Endothelial cell of hepatic sinusoid (primary cell): ENCODE measurements at regions not wholly inside any gene's neighbourhood (a gene's known extent, or its start where the extent isn't known, plus 50 kb on each side); places are given as distances from the start of the nearest gene placed in this dataset.

Experiments
- in situ Hi-C: cut with HindIII; loops from 2 replicates; pipeline ENCODE4 v1.10.0; 2017; ENCODE audit warnings: low sequenced_read_pairs

DNA sequence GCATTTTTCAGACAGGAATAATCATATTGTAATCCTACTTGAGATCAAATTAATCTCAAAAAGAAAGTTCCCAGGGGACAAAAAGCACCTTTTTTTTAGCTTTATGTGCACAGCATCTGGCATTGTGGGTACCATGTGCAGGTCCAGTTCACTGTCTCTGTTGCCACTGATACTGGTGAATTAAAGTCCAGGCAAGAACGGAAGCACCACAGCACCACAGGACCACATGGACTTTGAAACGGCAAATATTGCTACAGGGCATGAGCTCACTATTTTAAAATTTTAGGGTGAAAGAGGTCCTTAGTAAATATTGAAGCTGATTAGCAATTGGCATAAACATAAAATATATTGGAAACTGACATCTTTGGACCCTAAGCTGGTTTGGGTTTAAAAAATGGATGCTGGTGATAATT is 709.0 kb downstream of the EPM2A start:
- in situ Hi-C loops, result no loop called here

DNA sequence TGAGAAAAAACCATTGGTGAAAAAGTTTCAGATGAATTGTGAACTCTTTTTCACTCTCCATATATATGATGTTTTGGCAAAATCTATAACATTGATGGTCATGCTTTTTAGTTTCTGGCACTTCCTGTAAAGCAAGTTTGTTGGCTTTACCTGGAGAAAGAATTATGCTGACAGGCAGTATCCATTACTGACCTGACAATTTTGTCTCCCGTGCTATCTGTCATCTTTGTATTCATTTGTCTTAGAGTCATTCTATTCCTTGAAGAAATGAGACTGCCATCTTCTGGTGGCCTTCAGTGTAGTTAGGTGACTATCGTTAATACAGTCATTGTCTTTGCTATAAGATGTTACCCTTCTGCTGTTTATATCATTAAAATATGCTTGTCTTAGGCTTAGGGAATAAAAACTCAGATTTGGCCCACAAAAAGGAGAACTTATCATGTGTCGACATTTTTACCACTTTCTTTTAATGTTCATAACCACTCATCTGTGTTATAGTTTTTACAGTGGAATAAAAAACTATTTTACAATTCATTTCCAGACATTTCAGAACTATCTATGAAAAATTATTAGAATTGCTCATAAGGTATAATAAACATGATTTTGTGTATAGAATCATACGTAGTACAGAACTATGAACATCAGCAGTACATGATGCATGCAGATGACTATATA is 707.0 kb downstream of the EPM2A start:
- in situ Hi-C loops, result no loop called here

DNA sequence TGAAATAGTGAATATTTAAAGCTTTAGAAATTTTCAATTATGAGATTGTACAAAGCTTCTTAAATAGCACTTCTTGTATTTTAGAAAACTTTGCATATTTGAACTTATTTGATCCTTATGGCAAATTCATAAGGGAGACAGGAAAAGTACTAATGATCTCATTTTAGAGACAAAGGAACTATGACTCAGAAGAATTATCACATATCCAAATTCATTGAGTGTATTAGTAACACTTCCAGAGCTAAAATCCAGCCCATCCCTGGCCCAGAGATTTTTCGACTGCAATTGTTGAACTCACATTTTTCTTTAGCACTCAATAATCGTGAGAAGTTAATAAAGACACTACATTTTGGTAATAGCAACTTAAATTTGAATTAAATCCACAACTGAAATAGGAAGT is 704.3 kb downstream of the EPM2A start:
- in situ Hi-C loops, result no loop called here

DNA sequence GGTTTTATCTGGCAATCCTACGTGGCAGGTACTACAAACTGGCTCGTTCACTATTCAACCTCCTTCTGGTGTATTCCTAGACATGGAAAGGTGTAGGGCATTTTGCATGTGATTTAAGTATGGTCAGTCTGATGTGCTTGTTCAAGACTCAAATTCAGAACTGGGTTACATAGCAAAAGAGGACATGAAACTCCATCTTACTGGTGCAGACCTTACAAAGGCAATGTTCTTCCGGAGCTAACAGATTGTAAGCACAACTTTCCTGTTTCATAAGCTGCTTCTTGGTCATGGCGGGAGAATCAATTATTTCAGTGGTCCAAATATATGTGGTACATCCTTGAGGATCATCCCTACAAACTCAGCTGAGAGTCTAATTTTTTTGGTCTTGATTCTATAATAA is 703.4 kb downstream of the EPM2A start:
- in situ Hi-C loops, result no loop called here

DNA sequence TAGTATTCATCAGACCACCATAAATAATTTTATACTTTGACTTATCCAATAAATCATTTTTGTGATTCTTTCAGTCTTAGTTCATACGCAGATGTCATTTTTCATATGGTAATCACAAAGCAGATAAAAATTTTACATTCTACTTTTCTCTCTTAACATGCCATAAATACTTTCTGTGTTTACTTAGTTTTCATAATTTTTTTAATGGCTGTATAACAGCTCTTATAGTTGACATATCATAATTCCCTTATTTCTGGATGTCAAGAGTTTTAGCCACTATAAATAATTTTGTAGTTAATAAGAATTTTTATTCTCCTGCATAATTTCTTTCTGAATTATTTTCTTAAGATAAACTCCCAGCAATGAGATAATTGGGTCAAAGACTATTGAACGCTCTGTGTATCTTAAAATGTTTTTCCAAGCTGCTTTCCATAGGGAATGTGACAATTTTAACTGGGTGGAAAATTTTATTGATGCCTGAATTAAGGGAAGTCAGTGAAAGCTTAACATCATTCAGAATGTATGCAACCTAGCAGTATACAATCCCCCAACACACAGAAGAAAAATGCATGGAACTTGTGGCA is 702.7 kb downstream of the EPM2A start:
- in situ Hi-C loops, result no loop called here

DNA sequence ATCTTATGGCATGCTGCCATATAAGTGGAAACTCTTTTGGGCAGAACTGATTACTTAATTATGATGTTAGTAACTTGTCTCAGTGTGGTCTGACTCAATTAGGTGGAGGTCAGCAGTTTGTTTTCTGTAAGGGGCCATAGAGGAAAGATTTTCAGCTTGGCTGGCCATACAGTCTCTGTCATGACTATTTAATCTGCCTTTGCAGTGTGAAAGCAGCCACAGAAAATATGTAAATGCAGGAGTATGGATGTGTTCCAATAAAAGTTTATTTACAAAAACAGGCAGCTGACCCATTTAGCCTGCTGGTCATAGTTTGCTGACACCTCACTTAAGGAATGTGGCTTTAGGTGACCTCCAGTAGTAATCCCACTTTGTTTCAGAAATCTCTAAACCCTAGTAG is 700.7 kb downstream of the EPM2A start:
- in situ Hi-C loops, result no loop called here

DNA sequence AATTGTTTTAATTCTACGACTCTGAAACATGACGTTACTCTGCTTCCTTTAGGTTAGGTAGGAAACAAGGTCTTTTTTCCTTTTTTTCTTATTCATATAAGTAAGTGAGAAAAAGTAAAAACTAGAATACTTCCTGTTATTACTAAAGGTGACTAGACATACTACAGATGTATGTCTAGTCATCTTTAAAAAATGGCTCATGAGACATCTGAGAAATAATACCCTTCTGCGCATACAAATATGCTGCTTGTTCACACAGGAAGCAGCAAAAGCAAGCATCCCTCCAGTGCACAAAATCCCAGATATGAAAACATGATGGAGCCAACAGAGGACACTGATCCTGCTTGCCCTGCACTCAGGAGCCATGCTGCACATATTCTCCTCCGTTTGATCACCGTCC is 699.1 kb downstream of the EPM2A start:
- in situ Hi-C loops, result no loop called here

DNA sequence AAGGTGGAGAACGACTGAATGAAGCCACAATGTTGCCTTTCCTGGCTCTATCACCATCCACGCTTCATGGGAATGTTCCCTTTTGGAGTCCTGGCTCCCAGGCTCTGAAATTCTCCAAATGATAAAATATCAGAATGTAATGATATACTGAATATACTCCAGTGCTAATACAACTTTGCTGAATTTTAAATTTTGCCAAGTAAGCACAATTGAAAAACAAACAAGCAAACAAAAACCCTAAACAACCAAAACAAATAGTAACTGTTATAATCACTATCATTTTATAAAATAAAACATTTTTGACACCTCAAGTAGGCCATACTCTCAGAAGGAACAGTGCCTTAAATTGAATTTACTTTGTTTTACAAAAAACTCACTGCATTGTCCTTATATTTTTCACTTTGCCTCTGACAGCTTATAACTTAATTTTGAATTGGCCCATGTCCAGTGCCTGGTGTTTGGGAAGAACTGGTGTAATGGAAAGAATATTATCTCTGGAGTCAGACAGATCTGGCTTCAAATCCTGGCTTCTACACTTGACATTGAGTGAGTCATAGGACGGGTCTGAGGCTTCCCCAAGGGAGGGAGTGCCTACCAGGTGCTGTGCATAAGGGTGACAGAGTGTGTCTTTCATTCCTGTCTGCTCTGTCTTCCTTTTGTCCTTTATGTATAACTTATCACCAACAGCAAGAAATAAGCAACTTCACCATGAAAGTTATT is 698.3 kb downstream of the EPM2A start:
- in situ Hi-C loops, result no loop called here

DNA sequence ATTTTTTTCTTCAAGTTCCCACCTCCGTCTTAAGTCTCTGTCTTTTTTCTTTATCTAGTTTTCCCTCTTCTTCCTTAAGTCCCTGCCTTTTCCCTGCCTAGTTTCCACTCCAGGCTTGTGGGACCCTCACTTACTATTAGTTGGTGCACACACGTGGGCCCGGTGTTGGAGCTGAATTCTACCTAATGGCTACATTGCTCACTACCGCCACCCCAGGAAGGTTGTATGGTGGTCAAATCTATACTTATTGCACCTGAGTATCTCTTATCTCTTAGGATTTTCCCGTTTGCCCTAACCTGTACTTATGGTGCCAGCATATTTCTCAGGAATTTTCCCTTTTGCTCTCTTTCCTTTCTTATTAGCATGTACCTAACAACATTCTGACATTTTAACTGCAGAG is 692.8 kb downstream of the EPM2A start:
- in situ Hi-C loops, result no loop called here

DNA sequence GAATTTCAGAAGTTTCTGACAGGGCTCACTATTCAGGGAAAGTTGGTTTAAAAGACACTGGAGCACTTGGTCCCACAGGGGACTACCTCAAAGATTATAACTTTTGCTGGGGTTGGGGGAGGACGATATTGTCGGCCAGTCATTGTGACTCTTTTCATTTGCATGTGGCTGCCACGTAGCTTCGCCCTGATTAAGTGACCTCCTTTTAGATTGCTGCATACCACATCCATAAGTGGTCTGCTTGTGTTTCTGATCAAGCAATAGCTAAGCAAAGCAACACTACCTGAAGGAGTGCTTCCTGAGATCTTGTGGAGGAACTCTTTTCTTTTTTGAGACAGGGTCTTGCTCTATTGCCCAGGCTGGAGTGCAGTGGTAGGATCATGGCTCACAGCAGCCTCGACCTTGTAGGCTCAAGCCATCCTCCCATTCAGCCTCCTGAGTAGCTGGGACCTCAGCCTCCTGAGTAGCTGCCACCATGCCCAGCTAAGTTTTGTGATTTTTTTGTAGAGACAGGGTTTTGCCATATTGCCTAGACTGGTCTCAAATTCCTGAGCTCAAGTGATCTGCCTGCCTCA is 691.3 kb downstream of the EPM2A start:
- in situ Hi-C loops, result no loop called here

DNA sequence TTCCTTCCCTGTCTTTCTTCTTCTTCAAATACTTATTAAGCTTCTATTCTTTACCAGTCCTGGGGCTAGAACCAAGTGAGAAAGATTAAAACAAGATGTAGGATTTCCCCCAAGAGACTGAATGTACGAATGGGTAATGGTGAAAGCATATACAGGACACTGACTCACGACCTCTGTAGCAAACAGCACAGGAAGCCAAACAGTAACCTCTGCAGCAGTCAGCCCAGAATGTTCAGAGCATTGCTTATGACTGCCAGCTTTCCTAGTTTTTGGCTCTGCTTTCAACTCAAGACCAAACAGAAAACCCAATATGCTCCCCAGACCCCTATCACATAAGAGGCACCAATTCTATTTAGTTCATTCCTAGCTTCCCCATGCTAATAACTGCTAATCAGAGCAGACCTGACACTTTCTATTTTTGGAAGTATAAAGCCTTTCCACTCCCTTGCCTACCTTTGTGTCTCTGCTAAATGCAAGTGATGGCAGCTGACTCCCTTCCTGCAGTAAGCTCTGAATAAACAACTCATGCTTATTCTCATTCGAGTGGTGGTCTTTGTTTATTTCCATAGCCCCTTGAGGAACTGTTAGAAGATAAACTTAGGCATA is 690.6 kb downstream of the EPM2A start:
- in situ Hi-C loops, result no loop called here

DNA sequence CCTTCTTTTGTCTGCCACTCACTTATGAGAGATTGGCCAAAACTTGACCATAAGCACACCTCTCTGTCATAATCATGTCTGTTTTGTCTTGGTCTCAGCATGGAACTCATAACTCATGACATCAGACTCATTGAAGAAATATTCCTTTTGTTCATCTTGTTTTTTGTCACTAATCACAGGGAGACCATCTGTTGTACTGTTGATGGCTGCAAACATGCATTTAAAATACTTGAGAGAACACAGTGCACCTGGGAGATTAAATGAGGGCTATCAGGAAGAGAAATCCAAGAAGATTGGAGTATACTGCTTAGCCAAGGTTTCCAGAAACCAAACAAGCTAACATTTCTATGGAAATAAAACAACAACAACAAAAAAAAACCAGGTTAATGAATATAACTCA is 689.7 kb downstream of the EPM2A start:
- in situ Hi-C loops, result no loop called here

DNA sequence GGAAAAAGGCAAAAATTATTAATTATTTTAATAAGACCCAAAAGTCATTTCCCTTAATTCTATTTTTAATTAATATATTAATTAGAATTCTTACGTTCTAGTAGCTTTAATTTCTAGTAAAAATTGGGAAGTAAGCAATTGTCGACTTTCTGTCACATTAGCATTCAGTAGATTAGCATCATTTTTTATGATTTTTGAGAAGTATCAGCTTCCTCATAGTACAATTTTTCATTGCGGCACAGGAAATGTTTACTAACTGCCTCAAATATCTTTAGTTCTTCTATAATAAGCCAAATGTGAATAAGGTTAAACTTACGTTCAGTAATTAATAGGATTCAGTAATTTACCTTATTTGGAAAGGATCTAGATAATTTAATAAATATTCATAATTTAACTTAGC is 687.4 kb downstream of the EPM2A start:
- in situ Hi-C loops, result no loop called here

DNA sequence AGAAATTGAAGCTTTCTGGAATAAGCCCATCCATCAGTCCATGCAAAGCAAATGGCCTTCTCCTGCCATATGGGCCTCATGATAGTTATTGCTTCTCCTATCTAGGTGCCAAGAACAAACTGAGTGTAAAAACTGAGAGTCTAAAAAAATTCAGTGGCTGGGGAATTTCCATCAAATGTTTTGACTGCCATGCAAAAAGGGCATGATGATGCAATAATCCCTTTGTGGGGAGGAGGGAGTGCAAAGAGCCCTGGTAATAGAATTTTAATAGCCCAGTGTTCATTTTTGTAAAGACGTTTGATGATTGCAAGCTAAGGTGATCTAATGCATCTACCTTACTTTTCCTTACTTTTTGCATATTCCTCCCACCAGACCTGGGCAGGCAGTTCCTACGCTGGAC is 683.7 kb downstream of the EPM2A start:
- in situ Hi-C loops, result no loop called here

DNA sequence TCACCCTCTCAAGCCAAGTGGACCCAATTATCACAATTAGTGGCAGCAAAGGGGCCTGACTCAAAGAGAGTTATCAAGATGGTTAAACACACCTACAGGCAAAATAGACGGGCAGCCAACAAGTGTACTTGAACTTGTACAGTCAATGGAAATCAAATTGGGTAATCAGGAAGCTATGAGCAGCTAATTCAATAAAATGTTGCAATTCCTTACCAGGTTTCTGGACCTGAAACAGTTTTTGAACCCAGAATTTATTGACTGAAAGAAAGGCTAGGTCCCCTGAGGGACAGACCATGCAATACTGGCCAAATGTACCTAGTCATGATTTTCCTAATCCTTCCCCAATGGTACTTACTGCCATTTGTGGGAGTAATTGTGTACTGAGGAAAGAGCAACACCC is 679.8 kb downstream of the EPM2A start:
- in situ Hi-C loops, result no loop called here

DNA sequence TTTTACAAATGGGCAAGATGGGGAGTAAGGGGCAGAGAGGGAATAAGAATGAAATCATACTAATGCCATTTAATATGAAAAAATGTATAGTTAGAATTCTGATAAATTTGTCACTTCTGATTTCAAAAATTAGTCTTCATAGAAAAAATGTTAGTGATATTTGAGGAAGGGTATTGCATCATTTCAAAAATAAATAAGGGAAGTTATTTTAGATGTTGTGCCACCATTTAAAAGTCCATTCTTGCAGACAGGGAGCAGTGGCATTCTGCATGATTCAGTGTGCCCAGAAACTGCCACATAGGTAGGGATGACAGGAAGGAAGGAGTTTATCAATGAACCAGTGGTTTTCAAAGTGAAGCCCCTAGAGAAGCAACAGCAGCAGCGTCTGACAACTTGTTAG is 674.6 kb downstream of the EPM2A start:
- in situ Hi-C loops, result no loop called here

DNA sequence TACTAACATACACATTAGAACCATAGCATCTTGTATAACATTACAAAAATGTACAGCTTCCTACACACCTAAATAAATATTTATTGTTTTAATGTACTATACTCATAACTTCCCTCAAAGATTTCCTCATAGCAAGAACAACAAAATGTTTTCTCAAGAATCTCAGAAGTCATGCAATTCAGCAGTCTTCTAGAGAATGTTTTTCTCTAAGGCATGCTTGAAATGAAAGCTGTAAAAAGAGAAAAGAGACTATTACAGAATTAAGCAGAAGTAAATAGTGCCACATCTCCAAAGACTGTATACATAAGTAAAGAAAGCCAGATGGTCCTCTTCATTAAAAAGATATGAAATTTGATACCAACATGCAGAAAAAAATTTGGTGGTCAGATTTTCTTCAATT is 672.2 kb downstream of the EPM2A start:
- in situ Hi-C loops, result no loop called here

DNA sequence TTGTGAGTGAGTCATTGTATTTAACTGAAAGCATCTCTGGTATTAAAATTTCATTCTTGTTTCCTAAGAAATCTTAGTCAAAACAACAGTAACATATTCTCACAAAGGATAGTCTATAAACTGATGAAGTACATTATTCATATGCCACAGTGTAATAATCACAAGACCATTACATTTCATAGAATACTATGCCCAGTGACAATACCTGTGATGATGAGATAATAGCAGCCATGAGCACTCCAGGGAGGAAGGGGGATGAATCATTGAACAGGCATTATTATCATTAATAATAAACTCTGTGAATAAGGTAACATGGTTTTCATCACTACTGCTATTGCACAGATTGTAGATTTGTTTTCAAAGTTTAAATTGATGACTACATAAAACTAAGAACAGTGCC is 667.9 kb downstream of the EPM2A start:
- in situ Hi-C loops, result no loop called here

DNA sequence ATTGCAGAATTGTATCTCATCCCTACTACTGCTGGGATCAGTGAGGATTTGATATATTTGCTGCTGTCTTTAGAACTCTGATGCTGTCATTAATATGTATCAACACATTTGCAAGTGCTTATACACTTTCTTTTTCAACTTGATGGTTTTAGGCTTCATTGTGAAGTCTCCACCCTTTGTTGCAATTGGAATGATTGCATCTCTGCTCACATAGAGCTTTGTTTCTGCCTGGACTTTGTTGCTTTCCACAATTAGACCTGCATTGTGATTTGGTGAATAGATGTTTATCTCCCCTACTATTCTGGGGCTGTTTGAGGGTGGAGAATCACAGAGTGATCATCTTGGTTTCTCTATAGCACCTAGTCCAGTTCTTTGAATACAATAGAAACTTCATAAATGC is 666.7 kb downstream of the EPM2A start:
- in situ Hi-C loops, result no loop called here

DNA sequence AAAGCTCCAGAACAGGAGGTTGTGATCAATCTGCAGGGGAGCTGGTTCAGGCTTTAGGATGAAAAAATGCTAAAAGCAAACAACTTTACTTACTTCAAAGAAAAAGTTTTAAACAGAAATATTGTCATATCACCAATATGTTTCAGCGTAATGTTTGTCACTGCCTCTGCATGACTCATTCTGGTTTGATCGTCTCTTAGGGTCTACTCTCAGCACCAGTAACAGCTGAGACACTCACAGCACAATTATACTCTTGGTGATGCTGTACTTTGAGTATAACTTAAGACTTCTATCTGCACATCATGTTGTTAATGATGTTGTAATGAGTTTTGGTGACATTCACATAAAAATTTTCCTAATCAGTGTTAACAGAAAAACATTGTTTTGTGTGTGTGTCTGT is 665.4 kb downstream of the EPM2A start:
- in situ Hi-C loops, result no loop called here

DNA sequence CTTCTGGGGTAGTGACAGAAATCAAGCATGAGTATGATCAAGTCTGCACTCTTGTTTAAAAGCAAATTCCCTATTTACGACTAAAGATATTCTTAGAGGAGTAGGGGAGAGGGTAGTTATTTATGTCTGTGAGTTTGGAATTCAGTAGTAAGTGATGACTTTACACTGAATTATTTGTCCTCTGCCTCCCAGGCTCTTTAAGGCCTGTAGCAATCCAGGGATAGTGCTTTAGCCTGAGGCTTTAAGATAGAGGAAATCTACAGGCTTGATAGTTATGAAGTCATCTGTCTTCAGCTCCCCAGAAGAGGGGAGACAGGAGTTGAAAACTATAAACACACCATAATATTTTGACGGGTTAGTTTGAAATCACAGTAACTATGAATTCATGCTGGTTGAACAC is 664.5 kb downstream of the EPM2A start:
- in situ Hi-C loops, result no loop called here

DNA sequence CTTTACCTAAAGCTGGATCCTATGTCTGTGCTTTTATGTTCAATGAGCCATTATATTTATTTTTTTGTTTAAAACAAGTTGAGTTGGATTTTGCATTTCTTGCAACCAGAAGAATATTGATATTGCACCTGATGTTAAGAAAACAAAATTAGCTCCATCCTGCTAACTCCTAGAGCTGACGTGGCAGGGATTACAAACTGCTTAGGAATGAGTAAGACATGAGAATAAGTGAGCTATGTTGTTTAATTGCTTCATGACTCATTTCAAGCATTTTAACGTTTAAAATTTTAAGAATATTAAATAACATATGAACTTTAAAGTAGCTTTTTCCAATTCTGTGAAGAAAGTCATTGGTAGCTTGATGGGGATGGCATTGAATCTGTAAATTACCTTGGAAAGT is 663.5 kb downstream of the EPM2A start:
- in situ Hi-C loops, result no loop called here
